ENCODE measurements at regions not wholly inside any gene's neighbourhood (a gene's known extent, or its start where the extent isn't known, plus 50 kb on each side); places are given as distances from the start of the nearest gene placed in this dataset.

DNA sequence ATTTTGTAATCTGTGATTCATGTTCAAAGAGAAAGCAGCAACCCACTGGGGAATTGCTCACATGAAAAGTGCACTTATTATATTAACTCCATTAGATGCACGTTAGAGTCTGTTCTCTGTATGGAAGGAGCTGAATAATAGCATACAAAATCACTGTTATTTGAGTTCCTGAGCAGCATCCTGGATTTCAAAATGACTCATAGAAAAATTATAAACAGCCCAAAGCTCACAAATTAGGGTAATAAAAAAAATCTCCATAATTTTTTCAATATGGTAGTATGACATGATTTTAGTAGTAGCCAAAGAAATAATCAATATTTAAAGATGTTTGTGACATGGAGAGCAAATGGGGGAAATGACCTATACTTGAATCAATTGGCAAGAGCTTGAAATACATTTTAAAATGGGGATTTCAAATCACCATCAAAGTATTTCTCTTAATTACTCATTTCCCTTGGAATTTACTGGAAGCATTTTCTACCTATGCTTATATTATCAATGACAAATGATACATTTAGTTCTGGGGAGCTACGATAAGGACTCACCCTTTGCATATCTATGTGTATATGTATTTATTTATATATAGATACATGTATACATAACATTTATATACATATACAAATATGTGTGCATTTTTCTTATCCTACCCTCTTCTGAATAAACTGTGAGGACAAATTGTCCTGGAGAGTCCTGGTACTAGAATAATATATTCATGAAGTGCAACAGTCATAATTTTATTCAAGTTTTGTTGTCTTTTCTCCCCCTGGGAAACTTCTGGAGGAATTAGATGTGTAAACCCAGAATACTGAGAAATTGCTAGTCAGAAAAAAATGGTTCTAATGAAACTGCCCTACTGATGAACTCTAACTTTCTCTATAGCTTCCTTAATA lies 116.3 kb downstream of the RPL22L1 start:
- DNase-seq (ENCODE audit: low read depth in 2 of 2, low spot score in 1 of 2): no peak

DNA sequence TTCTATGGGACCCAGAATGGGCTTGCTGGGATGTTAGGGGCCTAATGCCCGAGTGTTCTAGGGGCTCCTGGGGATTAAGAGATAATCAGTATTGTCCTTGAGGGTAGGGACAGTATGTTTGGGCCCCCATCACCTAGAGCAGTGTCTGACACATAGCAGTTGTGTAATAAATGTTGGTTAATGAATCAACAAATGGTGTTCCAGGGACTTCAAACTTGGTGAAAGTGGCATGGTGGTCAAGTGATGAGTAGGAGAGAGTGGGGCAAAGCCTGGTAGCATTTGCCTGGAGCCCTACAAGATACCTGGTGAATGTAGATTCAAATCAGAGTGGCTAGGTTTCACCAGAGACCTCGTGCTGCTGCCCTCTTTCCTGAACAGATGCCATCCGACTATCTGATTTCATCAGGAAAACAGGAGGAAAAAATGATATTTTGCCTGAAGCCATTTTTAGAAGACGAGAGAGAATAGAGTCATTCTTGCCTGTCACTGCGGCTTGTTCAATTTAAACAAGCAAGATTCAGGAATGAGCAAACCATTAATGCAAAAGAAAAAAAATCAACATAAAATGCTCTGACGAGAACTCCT lies 117.3 kb downstream of the RPL22L1 start:
- DNase-seq (ENCODE audit: low read depth in 2 of 2, low spot score in 1 of 2): no peak

DNA sequence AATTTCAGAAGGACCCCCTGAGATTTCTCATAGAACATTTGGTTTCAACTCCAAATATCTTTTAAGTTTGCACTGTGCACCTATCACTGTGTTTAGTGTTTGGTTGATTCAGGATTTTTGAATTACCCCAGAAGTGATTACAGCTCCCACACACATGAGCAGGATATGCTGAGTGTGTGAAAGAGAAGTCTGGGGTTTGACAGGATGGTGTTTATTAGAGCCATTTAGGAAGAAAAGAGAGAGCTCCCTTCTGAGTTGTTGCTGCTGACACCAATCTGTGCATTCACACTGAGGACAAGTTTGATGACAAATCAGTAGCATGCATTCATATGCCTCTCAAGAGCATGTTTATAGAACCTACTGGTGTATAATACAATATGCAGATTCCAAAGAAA lies 118.1 kb downstream of the RPL22L1 start:
- DNase-seq (ENCODE audit: low read depth in 2 of 2, low spot score in 1 of 2): no peak

DNA sequence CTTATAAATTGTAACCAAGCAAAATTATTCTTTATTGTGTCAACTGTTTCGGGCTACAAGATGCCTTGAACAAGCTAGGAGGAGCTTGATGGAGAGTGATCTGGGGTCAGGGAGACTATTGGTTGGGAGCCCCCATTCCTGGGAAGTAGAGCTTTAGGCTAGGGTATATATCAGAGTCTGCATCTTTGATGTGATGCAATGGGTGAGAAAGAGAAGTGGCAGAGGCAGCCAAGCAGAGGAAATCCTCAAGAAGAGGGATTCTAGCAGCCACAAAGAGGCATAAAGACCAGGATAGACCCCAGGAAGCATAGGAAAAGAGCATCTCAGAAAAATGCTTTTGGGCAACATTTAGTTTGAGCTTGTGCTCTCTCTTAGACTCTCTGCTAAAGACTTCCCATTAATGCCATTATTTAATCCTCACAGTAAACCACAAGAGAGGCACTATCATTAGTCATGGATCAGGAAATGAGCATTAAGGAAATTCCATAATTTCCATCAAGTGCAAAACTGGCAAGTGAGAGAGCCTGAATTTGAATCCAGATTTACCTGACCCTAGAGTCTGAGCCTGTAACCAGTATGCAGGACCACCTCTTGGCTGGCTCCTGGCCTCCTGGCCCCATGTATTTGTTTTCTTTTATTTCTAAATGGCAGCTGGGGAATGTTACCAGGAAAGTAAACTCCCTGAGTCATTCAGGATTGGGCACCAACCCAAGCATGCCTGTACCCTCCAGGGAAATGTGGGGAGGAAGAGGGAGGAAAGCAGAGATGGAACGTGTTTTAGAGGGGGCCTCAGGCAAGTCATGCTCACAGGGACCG lies 118.7 kb downstream of the RPL22L1 start:
- no peak for DNase-seq (ENCODE audit: low read depth in 2 of 2, low spot score in 1 of 2)

DNA sequence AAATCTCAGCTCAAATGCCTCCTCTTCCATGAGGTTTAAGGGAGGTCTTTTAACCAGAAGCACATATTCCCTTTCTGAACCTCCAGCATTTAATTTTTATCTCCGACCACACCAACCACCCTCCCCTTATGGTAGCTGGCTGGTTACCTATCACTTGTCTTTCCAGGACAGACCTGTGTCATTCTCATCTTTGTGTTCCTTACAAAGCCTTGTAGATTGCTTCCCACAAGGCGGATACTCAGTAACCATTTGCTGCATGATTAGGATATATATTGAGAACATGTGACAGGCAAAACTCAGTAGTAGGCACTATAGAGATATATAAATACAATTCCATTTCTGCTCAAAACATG lies 119.5 kb downstream of the RPL22L1 start:
- no peak for DNase-seq (ENCODE audit: low read depth in 2 of 2, low spot score in 1 of 2)

DNA sequence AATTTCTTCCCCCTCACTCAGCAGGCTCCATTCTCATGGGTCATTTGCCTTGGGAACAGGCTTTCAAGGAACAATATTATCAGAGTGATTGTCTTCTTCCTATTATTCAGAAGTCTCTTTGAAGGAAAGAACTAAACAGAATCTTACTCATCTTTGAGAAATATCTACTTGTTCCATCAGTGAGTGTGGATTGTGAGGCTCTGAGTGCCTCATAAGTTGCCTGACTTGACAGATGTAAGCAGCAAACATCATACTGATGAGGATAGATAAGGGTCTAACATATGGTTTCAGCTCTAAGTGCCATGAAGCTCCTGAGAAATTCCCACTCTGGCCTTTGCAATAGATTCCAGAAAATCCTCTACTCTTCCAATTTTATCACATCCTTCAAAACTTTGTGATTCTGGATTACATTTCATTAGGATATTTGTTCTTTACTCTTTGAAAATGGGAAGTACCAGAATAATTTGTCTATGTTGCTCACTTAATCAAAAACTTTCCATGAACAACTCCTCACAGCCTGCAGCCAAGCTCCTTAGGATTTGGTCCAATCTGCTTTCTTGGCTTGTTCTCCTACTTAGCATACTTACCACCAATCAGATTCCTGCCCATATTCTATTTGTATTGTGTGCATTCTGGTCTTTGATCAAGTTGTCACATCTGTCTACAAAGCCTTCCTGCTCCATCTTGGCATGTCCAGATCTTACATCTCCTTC lies 120.1 kb downstream of the RPL22L1 start:
- no peak for DNase-seq (ENCODE audit: low read depth in 2 of 2, low spot score in 1 of 2)

DNA sequence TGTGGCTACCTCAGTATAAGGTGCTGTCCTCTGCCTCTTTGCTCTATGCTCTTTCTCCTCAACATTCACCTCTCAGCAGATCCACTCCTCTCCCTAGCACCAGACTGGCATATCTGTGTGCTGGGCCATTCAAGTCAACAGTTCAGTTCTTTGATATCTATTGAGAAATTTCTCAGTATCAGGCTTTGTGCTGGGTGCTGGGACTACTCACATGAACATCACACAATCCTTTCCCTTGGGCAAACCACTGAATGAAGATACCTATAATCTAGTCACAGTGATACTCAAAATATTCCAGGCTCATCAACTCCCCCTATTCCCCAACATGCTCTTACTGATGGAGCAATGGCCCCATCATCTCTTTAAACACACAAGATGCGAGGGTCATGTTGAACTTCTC lies 120.8 kb downstream of the RPL22L1 start:
- DNase-seq (ENCODE audit: low read depth in 2 of 2, low spot score in 1 of 2): no peak

DNA sequence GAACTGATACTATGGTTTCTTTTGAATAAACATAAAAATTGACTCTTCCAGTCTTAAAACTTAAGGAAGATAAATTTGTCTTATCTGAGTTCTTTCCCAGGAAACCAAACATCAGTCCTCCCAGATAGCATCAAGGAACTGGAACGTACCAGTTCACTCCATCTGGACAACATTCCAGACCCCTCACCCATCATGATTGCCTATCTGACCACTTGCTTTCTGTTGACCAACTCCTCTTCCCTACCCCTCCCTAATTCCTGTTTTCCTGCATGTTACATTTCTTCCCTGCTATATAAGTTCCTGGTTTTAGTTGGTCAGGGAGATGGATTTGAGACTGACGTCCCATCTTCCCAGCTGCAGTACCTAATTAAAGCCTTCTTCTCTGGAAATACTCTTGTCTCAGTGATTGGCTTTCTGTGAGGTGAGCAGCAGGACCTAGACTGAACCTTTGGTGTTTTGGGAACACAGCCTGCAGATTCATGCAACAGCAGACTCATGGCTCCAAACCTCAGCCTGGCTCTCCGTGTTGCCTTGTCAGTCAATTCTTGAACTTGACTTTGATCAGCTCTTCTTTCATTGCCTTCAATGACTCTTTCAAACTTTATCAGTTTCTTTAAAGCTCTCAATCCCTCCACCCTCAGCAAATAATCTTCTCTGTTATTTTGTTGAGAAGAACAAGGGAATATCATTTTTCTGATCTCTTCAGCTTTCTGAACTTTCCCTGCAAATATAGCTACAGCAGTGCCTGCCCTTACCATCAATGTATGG lies 123.6 kb downstream of the RPL22L1 start:
- DNase-seq (ENCODE audit: low read depth in 2 of 2, low spot score in 1 of 2): no peak

DNA sequence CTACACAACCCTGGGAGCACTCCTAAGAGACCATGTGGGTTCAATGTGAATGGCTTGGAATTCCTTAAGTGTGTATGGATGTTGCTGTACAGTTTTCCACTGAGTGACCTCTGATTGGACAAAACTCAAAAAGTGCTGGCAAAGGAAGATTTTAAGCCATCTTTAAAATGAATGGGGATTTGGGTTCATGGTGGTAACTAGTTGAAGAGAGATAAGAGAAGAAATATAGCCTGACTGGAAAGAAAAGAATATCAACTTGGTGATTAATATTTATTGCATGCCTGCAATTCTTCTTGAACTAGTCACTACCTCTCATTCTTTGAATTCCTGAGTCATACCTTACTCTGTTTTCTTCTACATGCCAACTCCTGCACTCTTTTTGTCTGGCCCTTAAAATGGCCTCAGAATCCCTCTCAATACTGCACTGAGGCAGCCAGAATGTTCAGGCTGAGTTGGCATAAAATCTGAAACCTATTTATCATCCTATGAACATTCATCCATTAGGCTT lies 124.7 kb downstream of the RPL22L1 start:
- no peak for DNase-seq (ENCODE audit: low read depth in 2 of 2, low spot score in 1 of 2)

DNA sequence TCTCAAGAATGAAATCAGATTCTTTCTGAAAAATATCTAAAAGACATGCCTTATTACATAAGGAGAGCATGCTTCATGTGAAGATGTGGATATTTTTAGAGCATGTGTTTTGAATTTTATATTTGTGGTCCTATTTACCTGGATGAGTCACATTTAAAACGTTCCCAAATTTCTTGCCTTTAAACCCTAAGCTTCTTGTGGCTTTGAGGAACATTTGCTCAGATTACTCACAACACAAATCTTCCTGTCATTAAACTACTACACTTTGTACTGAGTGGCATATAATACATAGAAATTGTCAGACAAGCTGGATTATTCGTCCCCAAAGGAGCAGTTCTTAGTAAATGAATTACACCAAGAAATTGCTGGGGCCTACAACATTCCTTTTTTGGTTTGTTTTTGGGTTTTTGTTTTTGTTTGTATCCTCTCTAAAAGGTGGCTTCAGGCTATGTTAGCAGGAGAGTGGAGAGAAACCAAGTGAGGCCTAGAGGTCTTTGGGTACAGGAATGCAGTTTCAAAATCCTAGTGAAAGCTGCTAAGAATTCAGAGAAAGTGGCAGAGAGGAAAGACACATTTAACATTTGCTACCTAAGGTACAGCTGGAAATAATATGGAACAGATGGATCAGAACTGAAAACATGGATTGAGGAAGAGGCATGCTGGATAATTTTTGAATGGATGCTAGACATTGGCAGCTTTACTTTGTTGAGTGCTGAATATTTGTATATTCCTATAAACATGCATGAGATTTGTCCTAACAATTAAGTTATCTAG lies 128.1 kb downstream of the RPL22L1 start:
- no peak for DNase-seq (ENCODE audit: low read depth in 2 of 2, low spot score in 1 of 2)

DNA sequence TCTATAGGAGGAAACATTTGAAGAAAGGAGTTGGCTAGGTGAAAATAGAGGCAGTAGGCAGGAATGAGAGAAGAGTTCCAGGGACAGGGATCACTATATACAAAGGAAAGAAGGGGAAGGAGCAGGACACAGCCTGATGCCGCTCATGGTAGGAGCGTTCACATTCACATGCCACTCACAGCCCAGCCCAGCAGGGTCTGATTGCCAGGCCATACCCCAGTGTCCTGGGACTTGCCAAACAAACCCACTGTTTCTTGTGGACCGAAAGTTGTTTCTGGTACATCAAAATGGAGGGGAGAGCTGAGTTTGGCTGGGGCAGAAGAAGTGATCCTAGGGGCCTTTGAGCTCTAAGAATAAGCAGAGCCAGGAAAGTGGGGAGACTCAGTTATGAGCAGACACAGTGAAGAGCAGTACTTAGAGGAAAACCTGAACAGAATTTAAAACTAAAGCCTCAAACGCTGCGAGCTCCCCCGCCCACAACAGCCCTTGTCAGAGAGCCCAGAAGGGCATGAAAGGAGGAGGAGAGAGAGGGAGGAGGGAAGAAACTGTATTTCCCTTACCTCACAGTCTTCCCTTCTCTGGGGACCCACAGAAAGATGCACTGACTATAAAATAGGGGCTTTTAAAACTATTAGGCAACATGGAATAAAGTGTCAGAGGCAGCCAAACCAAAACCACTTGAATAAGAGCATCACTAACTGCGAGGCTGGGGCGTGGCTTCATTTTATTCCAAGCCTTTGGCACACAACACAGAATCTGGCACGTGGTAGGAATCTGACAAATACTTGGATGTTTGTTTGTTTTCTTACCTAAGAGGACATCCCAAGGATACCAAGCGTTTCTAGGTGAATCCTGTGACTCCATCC lies 129.0 kb downstream of the RPL22L1 start:
- DNase-seq (ENCODE audit: low read depth in 2 of 2, low spot score in 1 of 2): no peak

DNA sequence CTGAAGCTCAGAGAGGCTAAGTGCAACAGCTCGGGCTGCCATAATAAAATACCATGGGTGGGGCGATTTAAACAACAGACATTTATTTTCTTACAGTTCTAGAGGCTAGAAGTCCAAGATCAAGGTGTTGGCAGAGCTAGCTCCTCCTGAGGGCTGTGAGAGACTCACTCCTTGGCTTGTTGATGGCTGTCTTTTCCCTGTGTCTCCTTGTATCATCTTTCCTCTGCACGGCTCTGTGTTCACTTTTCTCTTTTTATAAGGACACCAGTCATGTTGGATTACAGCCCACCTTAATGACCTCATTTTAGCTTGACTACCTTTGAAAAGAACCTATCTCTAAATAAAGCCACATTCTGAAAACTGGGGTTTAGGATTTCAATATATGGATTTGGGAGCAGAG lies 129.7 kb downstream of the RPL22L1 start:
- DNase-seq (ENCODE audit: low read depth in 2 of 2, low spot score in 1 of 2): no peak

DNA sequence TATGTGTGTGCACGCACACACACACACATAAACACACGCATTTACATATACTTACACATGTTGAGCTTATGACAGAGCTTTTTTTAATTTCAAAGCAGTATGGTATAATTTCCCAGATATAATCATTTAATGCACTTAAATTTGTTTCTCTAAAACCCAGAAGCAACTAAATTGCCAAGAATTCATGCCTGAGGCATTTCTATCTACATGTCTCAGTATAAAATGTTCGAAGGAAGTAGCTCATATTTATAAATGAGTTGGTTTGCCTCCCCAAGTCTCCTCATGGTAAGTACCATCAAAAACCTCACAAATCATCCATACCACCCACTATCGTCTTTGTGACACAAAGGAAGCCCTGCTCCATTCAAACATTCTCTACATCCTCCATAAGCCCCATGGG lies 130.6 kb downstream of the RPL22L1 start:
- DNase-seq (ENCODE audit: low read depth in 2 of 2, low spot score in 1 of 2): no peak

DNA sequence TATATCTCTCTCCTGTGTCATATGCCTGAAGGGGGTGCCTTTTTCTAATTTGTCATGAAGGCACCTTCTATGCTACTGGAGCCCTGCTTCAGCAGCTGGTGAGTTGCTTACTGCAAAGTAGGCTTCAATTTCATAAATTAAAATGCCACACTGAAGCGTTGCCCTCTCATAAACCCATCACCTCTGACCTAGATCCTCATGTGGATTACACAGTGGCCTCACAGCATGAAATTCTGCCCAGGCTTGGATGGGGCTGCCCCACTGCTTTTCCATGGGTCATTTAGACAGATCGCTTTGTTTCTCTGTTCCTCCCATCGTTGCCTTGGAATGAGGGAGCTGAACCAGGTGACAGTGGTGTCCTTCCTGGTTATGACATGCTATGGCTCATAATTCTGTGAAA lies 131.2 kb downstream of the RPL22L1 start:
- DNase-seq (ENCODE audit: low read depth in 2 of 2, low spot score in 1 of 2): no peak

DNA sequence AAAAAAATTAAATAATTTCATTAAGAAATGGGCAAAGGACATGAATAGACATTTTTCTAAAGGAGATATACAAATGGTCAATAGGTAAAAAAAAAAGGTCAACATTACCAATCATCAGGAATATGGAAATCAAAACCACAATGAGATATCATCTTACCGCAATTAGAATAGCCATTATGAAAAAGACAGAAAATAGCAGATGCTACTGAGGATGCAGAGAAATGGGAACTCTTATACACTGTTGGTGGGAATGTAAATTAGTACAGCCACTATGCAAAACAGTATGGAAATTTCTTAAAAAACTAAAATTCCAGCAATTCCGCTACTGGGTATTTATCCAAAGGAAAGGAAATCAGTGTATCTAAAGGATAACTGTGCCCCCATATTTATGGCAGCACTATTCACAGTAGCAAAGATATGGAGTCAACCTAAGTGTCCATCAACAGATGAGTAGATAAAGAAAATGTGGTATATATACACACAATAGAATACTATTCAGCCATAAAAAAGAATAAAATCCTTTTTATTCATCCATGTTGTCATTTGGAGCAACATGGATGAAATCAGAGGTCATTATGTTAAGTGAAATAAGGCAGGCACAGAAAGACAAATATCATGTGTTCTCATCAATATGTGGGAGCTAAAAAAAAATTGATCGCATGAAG lies 132.4 kb downstream of the RPL22L1 start:
- DNase-seq (ENCODE audit: low read depth in 2 of 2, low spot score in 1 of 2): no peak

DNA sequence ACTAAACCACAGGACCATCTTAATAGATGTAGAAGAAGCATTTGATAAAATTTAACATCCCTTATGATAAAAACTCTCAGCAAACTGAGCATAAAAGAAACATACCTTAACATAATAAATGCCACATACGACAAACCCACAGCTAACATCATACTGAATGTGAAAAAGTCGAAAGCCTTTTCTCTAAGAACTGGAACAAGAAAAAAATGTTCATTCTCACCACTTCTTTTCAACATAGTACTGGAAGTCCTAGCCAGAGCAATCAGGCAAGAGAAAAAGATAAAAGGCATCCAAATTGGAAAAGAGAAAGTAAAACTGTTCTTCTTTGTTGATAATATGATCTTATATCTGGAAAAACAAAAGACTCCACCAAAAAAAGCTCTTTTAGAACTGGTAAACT lies 134.2 kb downstream of the RPL22L1 start:
- DNase-seq (ENCODE audit: low read depth in 2 of 2, low spot score in 1 of 2): no peak

DNA sequence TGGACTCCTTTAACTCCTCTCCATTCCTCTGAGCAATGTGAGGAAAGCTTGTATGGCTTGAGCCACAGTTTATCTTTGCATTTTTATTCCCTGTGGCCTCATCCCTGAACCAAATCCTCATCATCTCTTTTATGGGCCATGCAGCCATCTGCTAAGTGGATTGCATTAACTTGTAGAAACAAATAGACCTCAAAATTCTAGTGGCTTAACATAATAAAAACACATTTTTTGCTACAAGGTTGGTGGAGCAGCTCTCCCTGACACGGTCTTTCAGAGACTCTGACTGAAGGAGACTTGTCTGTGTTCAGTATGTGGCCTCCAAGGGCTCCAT lies 135.3 kb downstream of the RPL22L1 start:
- no peak for DNase-seq (ENCODE audit: low read depth in 2 of 2, low spot score in 1 of 2)

DNA sequence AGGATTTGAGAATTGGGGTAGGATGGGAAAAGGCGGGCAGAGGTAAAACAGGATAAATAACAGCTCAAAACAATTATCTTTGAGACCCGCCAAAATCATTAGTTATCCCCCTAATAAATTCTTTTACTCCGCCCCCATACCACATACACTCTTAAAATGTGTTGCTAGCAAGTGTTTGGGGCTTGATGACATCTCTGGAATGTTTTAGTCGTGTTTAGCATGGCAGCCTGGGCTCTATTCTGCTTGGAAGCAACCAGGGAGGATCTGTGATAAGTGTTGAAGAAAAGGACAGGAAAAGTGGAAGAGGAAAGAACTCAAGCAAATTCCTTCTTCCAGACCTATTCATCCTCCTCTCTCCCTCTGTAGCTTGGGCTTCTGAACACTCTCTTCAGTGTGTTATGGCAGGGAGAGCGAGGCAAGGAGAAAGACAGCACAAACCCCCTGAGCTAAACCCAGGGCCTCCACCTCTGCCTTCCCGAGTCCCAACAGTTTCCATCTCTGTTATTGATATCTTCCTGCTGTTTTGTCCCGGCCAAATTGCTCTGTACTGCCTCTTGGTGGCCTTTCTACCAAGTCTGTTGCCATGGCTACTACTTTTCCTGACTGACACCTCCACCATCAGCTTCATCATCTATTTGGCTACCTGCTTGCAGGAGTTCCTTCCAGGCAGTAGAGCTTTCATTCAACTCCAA lies 135.8 kb downstream of the RPL22L1 start:
- DNase-seq (ENCODE audit: low read depth in 2 of 2, low spot score in 1 of 2): no peak
